RWPE1 (cell line): ENCODE measurements at regions not wholly inside any gene's neighbourhood (a gene's known extent, or its start where the extent isn't known, plus 50 kb on each side); places are given as distances from the start of the nearest gene placed in this dataset.
A peak's percentile ranks its signal among the peaks of the same experiment; 100 is the strongest.
"Not testable (repeated sequence)": the region's sequence is repeated elsewhere in the genome, so short reads cannot be mapped to it uniquely, and the experiment has no call there.

Experiments
- CTCF ChIA-PET: fragments of 350-600 bp; sonication (Branson Sonifier 250); formaldehyde crosslinking; extraction: SDS; loops from one replicate; lab custom pipeline; 2021; lab: Yijun Ruan, JAX
- POLR2A ChIA-PET: fragments of 400-600 bp; formaldehyde crosslinking; extraction: SDS; loops from one replicate; lab custom pipeline; 2020; ENCODE audit warnings: antibody characterized with exemption; ENCODE audit not compliant: low non-redundant PET; lab: Yijun Ruan, JAX
- DNase-seq: peaks from one replicate; pipeline ENCODE4 v3.0.0; 2012; ENCODE audit warnings: low spot score
- H3K27ac ChIP-seq: fragments of 450-650 bp; 2 replicates; pipeline ENCODE4 v1.5.1; 2017
- TF ChIP-seq, protein P1 (sequence below): fragments of 450-650 bp; conservative IDR thresholded peaks from 2 replicates; pipeline ENCODE4 v1.5.1; 2017; ENCODE audit warnings: low read depth, mild to moderate bottlenecking

DNA sequence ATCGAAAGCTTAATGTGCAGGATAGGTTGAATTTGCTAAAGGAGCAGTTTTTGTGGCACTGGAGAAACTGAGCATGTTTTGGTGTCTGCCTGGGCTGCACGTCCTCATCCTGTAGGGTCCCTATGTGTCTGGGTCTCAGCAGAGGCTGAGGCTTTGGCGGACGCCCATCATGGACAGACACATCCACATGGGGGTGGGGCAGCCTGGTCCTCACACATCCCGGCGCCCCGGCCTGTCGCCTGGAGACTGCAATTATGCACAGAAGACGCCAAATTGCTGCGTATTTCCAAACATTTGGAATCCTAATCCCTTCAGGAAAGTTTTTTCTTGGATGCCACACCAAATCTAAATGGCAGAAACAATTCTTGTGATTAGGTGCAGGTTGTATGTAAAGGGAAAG lies 128.2 kb upstream of the TWIST2 start:
- POLR2A ChIA-PET, result no interaction called here
- peak overlapping the region; percentile 85 for H3K27ac ChIP-seq
- TF ChIP-seq, protein P1, sequence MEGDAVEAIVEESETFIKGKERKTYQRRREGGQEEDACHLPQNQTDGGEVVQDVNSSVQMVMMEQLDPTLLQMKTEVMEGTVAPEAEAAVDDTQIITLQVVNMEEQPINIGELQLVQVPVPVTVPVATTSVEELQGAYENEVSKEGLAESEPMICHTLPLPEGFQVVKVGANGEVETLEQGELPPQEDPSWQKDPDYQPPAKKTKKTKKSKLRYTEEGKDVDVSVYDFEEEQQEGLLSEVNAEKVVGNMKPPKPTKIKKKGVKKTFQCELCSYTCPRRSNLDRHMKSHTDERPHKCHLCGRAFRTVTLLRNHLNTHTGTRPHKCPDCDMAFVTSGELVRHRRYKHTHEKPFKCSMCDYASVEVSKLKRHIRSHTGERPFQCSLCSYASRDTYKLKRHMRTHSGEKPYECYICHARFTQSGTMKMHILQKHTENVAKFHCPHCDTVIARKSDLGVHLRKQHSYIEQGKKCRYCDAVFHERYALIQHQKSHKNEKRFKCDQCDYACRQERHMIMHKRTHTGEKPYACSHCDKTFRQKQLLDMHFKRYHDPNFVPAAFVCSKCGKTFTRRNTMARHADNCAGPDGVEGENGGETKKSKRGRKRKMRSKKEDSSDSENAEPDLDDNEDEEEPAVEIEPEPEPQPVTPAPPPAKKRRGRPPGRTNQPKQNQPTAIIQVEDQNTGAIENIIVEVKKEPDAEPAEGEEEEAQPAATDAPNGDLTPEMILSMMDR, result no peak
- CTCF ChIA-PET, result interaction anchor here (1.1 to 1.5 kb wide), 3 partner anchors 10 to 68 kb away, joined by 3 to 6 read pairs (median 4); no protein-coding TSS in a partner anchor
- no peak for DNase-seq

DNA sequence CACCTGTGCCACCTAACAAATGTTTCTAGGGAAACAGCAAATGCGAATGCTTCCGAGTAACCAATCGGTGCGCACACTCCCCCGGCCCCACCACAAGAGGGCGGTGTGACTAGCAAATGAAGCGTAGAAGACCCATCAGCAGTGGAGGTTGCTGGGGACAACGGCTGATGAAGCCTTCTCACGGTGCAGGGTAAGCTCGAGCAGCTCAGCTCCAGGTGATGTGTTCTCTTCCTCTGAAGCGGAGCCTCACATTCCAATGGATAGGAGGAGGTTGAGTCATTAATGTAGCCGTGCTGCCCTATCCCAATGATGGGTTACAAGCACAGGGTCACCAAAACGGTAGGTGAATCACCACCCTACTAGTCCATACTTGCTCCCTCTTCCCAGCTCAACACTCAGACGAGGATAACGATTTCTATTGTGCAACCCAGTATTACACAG lies 127.6 kb upstream of the TWIST2 start:
- ChIA-PET POLR2A (interaction anchor here (0.8 kb wide), 1 partner anchor 66 kb away, joined by 4 read pairs; no protein-coding TSS in a partner anchor), CTCF (interaction anchor here (0.6 to 1.5 kb wide), 7 partner anchors 8 to 207 kb away, joined by 3 to 6 read pairs (median 3); no protein-coding TSS in a partner anchor)
- peak overlapping the region; percentile 85 for H3K27ac ChIP-seq
- TF ChIP-seq, protein P1, result peak; percentile 82
- DNase-seq, result peak; percentile 98

- ChIA-PET POLR2A (no interaction called here), CTCF (interaction anchor here (0.5 to 1.1 kb wide), 3 partner anchors 17 to 352 kb away, joined by 3 read pairs; no protein-coding TSS in a partner anchor)
- no peak overlapping the region for H3K27ac ChIP-seq
- TF ChIP-seq, protein P1, result no peak
- no peak for DNase-seq
Measured at GRCh38 chr2:238722181-238722580, 125.7 kb upstream of the TWIST2 start.

DNA sequence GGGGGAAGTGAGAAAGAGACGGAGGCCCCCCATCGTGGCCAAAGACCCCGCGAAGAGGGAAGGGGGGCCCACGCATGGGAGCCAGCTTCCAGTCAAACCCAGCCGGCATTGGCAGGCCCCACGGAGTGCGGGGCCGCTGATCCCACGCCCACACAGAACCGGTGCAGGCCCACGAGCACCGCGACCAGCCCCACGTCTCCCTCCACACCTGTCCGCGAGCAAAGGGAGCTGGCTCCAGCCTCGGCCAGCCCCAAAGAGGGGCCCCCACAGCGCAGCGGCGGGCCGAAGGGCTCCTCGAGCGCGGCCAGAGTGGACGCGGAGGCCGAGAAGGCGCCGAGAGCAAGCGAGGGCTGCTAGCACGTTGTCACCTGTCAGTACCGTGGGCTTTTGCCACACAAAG lies 125.0 kb upstream of the TWIST2 start:
- POLR2A ChIA-PET, result no interaction called here

DNA sequence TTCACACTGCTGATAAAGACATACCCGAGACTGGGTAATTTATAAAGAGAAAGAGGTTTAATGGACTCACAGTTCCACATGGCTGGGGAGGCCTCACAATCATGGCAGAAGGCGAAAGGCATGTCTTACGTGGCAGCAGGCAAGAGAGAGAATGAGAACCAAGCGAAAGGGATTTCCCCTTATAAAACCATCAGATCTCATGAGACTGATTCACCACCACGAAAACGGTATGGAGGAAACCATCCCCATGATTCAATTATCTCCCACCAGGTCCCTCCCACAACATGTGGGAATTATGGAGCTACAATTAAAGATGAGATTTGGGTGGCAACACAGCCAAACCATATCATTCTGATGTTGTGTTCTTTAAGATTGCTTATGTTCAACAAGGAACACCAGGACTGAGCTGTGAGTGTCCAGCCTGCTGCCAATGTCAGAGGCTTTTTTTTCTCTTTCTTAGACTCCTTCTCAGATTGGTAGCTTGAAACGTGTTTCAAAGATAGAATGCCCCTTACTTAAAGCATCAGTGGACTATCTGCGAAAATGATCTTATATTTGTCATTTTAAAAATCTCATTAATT lies 124.1 kb upstream of the TWIST2 start:
- DNase-seq, CTCF ChIA-PET, H3K27ac ChIP-seq, POLR2A ChIA-PET: not testable (repeated sequence)

More for the DNA sequence above, 125.0 kb upstream of the TWIST2 start:
- CTCF ChIA-PET, result no interaction called here
- no peak for DNase-seq
- TF ChIP-seq, protein P1, result no peak
- no peak overlapping the region for H3K27ac ChIP-seq

- CTCF ChIA-PET, result no interaction called here
- TF ChIP-seq, protein P1, result no peak
Measured at GRCh38 chr2:238724728-238725127, 123.2 kb upstream of the TWIST2 start.

GRCh38 chr2:238725298-238725697 lies 122.6 kb upstream of the TWIST2 start:
- ChIA-PET POLR2A (no interaction called here), CTCF (no interaction called here)
- no peak overlapping the region for H3K27ac ChIP-seq
- no peak for DNase-seq
- TF ChIP-seq, protein P1, result no peak

More at GRCh38 chr2:238724728-238725127, 123.2 kb upstream of the TWIST2 start:
- no peak for DNase-seq
- POLR2A ChIA-PET, result no interaction called here
- no peak overlapping the region for H3K27ac ChIP-seq
